T1000 (cell line): ENCODE measurements at regions not wholly inside any gene's neighbourhood (a gene's known extent, or its start where the extent isn't known, plus 50 kb on each side); places are given as distances from the start of the nearest gene placed in this dataset.
A peak's percentile ranks its signal among the peaks of the same experiment; 100 is the strongest.
"Not testable (repeated sequence)": the region's sequence is repeated elsewhere in the genome, so short reads cannot be mapped to it uniquely, and the experiment has no call there.

Source experiments
- DNase-seq: peaks from one replicate; lab custom pipeline; 2025; ENCODE audit warnings: mixed read lengths; lab: John Stamatoyannopoulos, UW

GRCh38 chr20:11513241-11513745 lies 404.4 kb upstream of the BTBD3 start:
- DNase-seq: not testable (repeated sequence)

- DNase-seq: no peak
These were observed 401.2 kb upstream of the BTBD3 start for GRCh38 chr20:11516448-11516847.

- no peak for DNase-seq
These were observed 397.1 kb upstream of the BTBD3 start for GRCh38 chr20:11520596-11520995.

GRCh38 chr20:11521476-11522365 lies 396.0 kb upstream of the BTBD3 start:
- no peak for DNase-seq

- DNase-seq: no peak
These were observed 395.3 kb upstream of the BTBD3 start for GRCh38 chr20:11522366-11522741.

GRCh38 chr20:11529047-11529446 lies 388.6 kb upstream of the BTBD3 start:
- no peak for DNase-seq

- DNase-seq: no peak
These were observed 380.7 kb upstream of the BTBD3 start for GRCh38 chr20:11537032-11537431.

- no peak for DNase-seq
These were observed 378.2 kb upstream of the BTBD3 start for GRCh38 chr20:11539450-11539849.

- no peak for DNase-seq
These were observed 377.1 kb upstream of the BTBD3 start for GRCh38 chr20:11540558-11540957.

GRCh38 chr20:11542645-11543044 lies 375.0 kb upstream of the BTBD3 start:
- no peak for DNase-seq

- peak; percentile 21 for DNase-seq
These were observed 373.5 kb upstream of the BTBD3 start for GRCh38 chr20:11544029-11544678.

GRCh38 chr20:11546939-11547338 lies 370.8 kb upstream of the BTBD3 start:
- DNase-seq: no peak

- DNase-seq: no peak
These were observed 368.3 kb upstream of the BTBD3 start for GRCh38 chr20:11549172-11550103.

GRCh38 chr20:11550657-11551338 lies 366.9 kb upstream of the BTBD3 start:
- DNase-seq: no peak

- DNase-seq: no peak
These were observed 366.2 kb upstream of the BTBD3 start for GRCh38 chr20:11551479-11551878.

GRCh38 chr20:11553603-11554002 lies 364.1 kb upstream of the BTBD3 start:
- DNase-seq: no peak

- no peak for DNase-seq
These were observed 362.2 kb upstream of the BTBD3 start for GRCh38 chr20:11555510-11555909.

GRCh38 chr20:11556410-11556809 lies 361.3 kb upstream of the BTBD3 start:
- no peak for DNase-seq

- DNase-seq: no peak
These were observed 353.2 kb upstream of the BTBD3 start for GRCh38 chr20:11564491-11564890.

- DNase-seq: no peak
These were observed 348.5 kb upstream of the BTBD3 start for GRCh38 chr20:11569163-11569562.

- DNase-seq: no peak
These were observed 344.2 kb upstream of the BTBD3 start for GRCh38 chr20:11573507-11573906.

- DNase-seq: no peak
These were observed 336.4 kb upstream of the BTBD3 start for GRCh38 chr20:11581271-11581670.
